Hepatocyte (in vitro differentiated cells): ENCODE measurements at regions not wholly inside any gene's neighbourhood (a gene's known extent, or its start where the extent isn't known, plus 50 kb on each side); places are given as distances from the start of the nearest gene placed in this dataset.

Source experiments
- CTCF ChIP-seq: fragments of 200-600 bp; sonication (generic); IDR thresholded peaks from 2 replicates; pipeline ENCODE4 v1.5.1; 2016; ENCODE audit warnings: antibody characterized with exemption, mild to moderate bottlenecking; ENCODE audit not compliant: poor library complexity
- EZH2 ChIP-seq: fragments of 200-600 bp; sonication (generic); IDR thresholded peaks from 2 replicates; pipeline ENCODE4 v1.6.1; 2016; ENCODE audit warnings: antibody characterized with exemption, mild to moderate bottlenecking, borderline replicate concordance
- EZH2phosphoT487 ChIP-seq: fragments of 200-600 bp; sonication (generic); IDR thresholded peaks from one replicate; pipeline ENCODE4 v1.6.1; 2018; ENCODE audit warnings: antibody characterized with exemption, mild to moderate bottlenecking, low read depth, moderate library complexity; ENCODE audit not compliant: unreplicated experiment, severe bottlenecking

- TF ChIP-seq CTCF (no peak), EZH2 (no peak), EZH2phosphoT487 (no peak)
Observed at GRCh38 chr16:26740771-26741170, 326.0 kb upstream of the C16orf82 start.
